C4-2B (cell line): ENCODE measurements at regions not wholly inside any gene's neighbourhood (a gene's known extent, or its start where the extent isn't known, plus 50 kb on each side); places are given as distances from the start of the nearest gene placed in this dataset.
"Not testable (repeated sequence)": the region's sequence is repeated elsewhere in the genome, so short reads cannot be mapped to it uniquely, and the experiment has no call there.

Experiments
- ZFX ChIP-seq: fragments of 450-650 bp; IDR thresholded peaks from 2 replicates; pipeline ENCODE4 v1.6.1; 2017
- TF ChIP-seq, protein P1 (sequence below): fragments of 450-650 bp; conservative IDR thresholded peaks from 2 replicates; pipeline ENCODE4 v1.5.1; 2017; ENCODE audit warnings: mild to moderate bottlenecking

DNA sequence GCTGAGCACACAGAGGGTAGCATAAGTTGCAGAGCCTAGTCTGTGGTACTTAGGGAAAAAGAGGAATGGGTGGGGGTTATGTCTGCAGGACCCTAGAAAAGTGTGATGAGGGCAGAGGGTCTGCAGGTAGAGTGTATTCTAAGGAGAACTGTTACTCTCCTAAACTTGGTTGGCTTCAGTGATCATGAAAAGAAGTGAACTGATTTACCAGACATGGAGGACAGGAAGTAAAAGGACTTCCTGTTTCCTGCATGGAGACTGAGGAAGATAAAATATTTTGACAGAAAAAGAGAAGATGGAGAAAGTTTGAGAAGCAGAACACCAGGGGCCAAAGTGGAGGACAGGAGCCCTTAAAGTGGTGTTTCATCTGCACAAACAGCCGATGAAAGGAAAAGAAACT, 472.2 kb downstream of the TMEM121 start:
- TF ChIP-seq, protein P1, sequence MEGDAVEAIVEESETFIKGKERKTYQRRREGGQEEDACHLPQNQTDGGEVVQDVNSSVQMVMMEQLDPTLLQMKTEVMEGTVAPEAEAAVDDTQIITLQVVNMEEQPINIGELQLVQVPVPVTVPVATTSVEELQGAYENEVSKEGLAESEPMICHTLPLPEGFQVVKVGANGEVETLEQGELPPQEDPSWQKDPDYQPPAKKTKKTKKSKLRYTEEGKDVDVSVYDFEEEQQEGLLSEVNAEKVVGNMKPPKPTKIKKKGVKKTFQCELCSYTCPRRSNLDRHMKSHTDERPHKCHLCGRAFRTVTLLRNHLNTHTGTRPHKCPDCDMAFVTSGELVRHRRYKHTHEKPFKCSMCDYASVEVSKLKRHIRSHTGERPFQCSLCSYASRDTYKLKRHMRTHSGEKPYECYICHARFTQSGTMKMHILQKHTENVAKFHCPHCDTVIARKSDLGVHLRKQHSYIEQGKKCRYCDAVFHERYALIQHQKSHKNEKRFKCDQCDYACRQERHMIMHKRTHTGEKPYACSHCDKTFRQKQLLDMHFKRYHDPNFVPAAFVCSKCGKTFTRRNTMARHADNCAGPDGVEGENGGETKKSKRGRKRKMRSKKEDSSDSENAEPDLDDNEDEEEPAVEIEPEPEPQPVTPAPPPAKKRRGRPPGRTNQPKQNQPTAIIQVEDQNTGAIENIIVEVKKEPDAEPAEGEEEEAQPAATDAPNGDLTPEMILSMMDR = not testable (repeated sequence)
- not testable (repeated sequence) for TF ChIP-seq ZFX
